HG03095 (cell line): ENCODE measurements at regions not wholly inside any gene's neighbourhood (a gene's known extent, or its start where the extent isn't known, plus 50 kb on each side); places are given as distances from the start of the nearest gene placed in this dataset.
"Not testable (repeated sequence)": the region's sequence is repeated elsewhere in the genome, so short reads cannot be mapped to it uniquely, and the experiment has no call there.

Experiments used
- ATAC-seq: cut with Tn5 transposase; IDR thresholded peaks from one replicate; pipeline ENCODE4 v1.9.1; 2021; ENCODE audit warnings: moderate library complexity; ENCODE audit not compliant: unreplicated experiment

DNA sequence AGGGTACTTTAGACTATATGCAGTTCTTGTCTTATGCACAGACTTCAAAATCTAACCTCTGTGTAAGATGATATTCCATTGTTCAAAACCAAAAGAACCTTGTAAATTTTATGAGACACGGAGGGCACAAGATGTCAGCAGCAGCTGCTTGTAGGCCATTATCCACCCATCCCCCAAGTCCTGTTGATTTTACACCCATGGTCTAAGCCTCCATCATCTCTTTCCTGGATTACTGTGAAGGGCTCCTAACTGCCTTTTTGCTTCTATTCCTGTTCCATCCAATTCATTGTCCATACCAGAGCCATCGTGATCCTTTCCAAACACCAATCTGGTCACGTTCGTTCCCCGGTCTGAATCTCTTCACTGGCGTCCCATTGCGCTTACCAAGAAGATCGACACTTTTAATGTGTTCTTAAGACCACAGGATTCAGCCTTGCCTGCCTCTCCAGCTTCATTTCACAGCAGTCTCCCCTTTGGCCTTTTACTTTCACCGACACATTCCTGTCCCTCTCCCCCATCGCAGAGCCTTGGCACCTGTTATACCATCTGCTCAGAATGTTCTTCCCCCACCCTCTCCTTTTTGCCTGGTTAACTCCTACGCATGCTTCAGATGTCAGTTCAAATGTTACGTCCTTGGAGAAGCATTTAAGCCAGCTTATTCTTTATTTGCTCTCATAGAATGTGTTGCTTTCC, 107.3 kb upstream of the POU3F1 start:
- no peak for ATAC-seq

DNA sequence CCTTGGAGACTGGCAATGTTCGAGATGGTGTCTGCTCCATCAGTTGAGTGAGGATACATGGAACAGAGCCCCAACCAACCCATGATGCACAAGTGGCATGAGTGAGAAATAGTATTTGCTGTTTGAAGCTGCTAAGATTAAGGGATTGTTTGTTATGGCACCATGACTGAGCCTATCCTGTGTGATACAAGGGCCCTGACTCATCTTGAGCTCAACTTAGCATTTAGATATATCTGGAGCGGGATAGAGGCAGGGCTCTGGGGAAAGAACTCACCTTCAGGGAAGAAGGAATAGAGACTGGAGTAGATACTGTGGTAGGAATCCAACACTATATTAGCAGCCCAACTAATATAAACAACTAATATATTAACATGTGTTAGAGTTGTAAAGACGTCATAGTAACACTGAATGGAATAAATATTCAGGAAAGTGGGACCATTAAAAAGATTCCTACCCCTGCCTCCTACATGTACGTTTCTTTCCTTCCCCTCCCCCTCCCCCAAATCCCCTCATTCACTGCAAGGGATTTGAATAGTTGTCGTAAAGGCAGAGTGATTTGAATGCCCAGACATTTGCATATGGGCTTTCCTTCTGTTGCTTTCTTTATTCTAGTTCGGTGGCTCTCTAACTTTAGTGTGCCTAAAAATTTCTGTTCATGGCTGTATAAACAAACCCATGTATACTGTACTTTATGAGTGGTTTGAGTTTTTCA, 106.6 kb upstream of the POU3F1 start:
- no peak for ATAC-seq

GRCh38 chr1:38152351-38153065, 105.9 kb upstream of the POU3F1 start:
- no peak for ATAC-seq

DNA sequence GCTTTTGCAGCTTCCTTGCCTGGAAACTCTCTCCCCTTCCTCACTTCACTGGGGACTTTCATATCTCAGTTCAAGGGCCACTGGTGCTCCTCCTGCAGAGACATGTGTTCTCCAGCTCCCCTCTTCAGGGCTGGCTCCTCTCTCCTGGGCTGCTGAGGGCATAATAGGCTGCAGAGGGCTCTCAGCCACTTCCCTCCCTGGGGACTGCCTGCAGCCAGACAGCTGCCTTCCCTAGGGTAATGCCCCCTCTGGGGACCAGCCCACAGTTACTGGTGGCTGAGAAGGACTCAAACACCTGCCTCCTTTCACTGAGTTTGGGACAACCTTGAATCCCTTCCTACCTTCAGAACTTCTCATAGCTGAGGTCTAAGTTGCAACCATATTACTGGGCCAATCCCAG, 104.8 kb upstream of the POU3F1 start:
- ATAC-seq, result no peak

- ATAC-seq, result not testable (repeated sequence)
These were observed 99.5 kb upstream of the POU3F1 start for GRCh38 chr1:38146079-38146478.

DNA sequence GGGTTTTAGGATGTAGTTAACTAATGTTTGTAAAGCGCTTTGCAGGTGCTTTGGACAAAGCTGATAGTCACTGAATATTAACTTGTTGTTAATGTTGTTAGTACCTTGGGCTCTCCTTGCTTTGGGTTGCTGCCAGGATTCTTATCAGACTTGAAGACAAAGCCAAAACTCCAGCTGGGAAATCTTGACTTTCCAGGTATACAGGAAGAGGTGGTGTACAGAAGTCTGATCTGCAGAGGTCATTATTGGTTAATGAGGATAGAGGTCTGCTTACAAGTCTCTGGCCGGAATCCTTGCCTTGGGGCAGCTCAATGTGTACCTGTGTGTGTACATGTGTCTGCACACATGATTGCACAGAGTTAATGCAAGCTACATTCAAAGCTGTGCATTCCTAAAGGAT, 96.0 kb upstream of the POU3F1 start:
- ATAC-seq, result no peak

- ATAC-seq, result no peak
These were observed 94.9 kb upstream of the POU3F1 start for GRCh38 chr1:38141483-38141882.

- ATAC-seq, result no peak
These were observed 93.3 kb upstream of the POU3F1 start for GRCh38 chr1:38139738-38140487.

DNA sequence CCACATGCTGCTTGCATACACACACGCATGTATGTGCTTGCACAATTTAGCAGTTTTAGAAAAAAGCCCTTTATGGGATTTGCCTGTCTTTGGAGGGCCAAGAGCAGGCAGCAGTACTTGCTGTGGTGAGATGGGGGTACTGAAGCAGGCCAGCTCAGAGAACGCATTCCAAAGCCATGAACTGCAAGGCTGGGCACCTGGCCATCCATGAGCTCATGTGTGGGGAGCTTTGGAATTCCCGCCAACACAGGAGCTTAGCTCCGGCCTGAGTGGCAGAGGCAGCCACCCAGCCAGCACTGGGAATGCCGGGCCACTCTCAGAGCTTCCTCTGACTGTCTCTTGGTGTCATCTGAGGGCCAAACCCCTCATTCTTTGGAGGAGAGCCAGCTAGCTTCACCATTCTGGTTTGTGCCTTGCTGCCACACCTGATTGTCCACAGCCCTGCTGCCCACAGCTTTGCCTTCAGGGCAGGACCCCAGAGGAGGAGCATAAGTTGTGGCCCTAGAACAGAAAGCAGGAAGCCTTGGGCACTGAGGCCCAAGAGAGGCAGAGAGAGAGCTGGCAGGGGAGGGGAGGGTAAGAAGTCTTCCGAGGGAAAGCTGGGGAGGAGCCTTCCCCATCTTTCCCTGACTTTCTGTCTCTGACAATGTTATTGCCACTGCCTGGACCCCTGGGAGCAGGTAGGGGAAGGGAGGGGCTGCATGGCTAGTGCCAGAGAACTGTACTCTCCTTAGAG, 92.1 kb upstream of the POU3F1 start:
- no peak for ATAC-seq

GRCh38 chr1:38137164-38137563, 90.6 kb upstream of the POU3F1 start:
- ATAC-seq, result no peak

DNA sequence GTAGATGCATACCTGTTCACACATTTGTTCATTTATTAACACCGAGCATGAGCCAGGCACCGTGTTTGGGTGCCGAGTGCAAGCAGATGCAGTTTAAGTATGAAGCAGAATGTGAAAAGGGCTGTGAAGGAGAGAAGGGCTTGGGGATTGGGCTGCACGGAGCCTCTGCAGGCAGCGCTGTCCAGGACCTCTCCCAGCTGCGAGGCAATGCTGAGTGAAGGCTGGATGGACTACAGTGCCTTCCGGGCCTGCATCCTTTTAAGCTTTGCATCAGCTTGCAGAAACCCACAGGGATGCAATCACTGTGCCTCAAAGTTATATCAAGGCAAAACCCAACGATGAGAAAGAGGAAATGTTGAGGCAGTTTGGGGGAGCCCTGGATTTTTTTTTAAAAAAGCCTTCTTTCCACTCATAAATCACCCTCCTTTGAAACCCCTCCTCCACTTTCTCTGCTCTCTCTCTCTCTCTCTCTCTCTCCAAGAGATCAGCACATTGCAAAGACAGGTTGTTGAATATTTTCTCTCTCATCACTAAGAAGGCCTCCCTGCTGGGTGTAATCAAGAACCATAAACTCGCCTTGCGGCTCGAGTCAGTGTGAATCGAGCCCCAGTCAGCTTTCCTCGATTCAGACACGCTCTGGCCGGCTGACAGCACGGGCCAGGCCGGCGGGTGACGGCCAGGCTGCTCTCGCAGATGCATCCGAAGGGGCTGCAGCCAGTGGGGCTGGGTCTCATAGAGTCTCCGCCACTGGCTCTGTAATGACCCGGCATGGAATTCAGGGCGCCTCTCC, 89.2 kb upstream of the POU3F1 start:
- ATAC-seq, result no peak

GRCh38 chr1:38134294-38134755, 87.7 kb upstream of the POU3F1 start:
- no peak for ATAC-seq

- ATAC-seq, result no peak
These were observed 87.2 kb upstream of the POU3F1 start for GRCh38 chr1:38133756-38134155.

DNA sequence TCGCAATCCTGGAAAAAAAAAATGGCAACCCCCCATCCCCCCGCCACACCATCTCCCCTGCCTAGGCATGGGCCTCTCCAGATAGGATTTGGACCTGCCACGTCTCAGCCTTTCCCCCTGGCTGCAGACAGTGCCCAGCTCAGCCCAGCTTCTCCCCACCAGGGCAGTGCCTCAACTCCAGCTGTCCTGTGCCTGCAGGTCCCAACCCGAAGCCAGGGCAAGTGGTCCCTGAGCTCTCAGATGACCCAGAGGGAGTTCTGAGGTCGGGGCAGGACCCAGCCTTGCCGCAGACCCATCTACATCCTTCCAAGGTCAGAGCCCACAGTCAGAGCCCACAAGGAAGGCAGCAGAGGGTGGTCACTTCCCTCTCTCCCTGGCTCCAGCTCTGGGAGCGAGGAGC, 86.7 kb upstream of the POU3F1 start:
- no peak for ATAC-seq

GRCh38 chr1:38132681-38133080, 86.1 kb upstream of the POU3F1 start:
- no peak for ATAC-seq

DNA sequence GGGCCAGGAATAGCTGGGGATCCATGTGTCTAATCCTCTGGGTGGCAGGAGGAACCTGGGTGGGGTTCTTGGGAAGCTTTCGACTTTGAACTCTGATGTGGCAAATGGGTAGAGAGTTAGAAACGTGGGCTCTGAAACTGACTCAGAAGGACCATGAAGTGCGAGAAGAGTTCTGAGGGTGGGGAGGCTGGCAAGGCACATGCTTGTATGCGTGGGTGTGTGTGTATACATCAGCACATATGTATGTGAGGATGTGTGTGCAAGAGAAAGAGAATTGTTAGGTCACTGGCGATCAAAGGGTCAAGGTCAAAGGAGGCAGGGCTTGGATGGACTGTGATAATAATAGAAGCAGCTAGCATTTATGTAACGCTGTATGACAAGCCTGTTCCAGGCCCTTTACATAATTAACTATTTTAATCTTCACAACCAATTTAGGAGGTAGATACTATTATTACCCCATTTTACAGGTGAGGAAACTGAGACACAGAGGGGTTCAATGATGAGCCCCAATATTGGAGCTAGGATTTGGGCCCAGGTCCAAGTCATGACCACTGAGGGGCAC, 84.5 kb upstream of the POU3F1 start:
- no peak for ATAC-seq

- ATAC-seq, result no peak
These were observed 83.4 kb upstream of the POU3F1 start for GRCh38 chr1:38129971-38130370.

GRCh38 chr1:38129473-38129872, 82.9 kb upstream of the POU3F1 start:
- no peak for ATAC-seq

- ATAC-seq, result no peak
These were observed 82.4 kb upstream of the POU3F1 start for GRCh38 chr1:38128926-38129453.
